ENCODE measurements at regions not wholly inside any gene's neighbourhood (a gene's known extent, or its start where the extent isn't known, plus 50 kb on each side); places are given as distances from the start of the nearest gene placed in this dataset.

GRCh38 chr4:30385650-30386049, 334.5 kb upstream of the PCDH7 start (continued):
- no peak for TF ChIP-seq CHD7 (IDR thresholded peaks at IDR 0.05; ENCODE audit: insufficient replicate concordance, low read length)
- TF ChIP-seq CTBP2 (IDR thresholded peaks at IDR 0.05; ENCODE audit: borderline replicate concordance, insufficient read depth, insufficient read length, low read length), result no peak
- no peak for TF ChIP-seq BRCA1 (IDR thresholded peaks at IDR 0.05; ENCODE audit: low read depth, low read length)
- no peak for TF ChIP-seq CTCF (IDR thresholded peaks at IDR 0.05; ENCODE audit: control extremely low read depth in 1 of 3, insufficient read depth in 1 of 3, low read depth in 1 of 3, low read length in 3 of 3)
- TF ChIP-seq POLR2AphosphoS5 (IDR thresholded peaks at IDR 0.05; ENCODE audit: low read depth, low read length), result no peak
- TF ChIP-seq NRF1 (IDR thresholded peaks at IDR 0.05; ENCODE audit: low read depth, low read length), result no peak
- no peak for TF ChIP-seq RBBP5 (IDR thresholded peaks at IDR 0.05; ENCODE audit: borderline replicate concordance, low read depth, low read length)
- no peak for TF ChIP-seq CBX5 (IDR thresholded peaks at IDR 0.05; ENCODE audit: low read depth, low read length)
- TF ChIP-seq RNF2 (IDR thresholded peaks at IDR 0.05; ENCODE audit: borderline replicate concordance, low read depth, low read length, missing control alignments, poor library complexity, severe bottlenecking), result no peak
